ENCODE measurements at regions not wholly inside any gene's neighbourhood (a gene's known extent, or its start where the extent isn't known, plus 50 kb on each side); places are given as distances from the start of the nearest gene placed in this dataset.
"Not testable (repeated sequence)": the region's sequence is repeated elsewhere in the genome, so short reads cannot be mapped to it uniquely, and the experiment has no call there.

- Mint-ChIP-seq H3K4me3 (no peak overlapping the region), H3K9me3 (peaks cover 7% of the 10 kb centered on the region), H3K36me3 (ENCODE audit: low read depth) (no peaks in the 10 kb centered on the region), H3K4me1 (no peaks in the 10 kb centered on the region), H3K27ac (no peak overlapping the region), H3K27me3 (no peaks in the 10 kb centered on the region)
- CTCF ChIA-PET, result no interaction called here
- POLR2A ChIA-PET, result no interaction called here
- no peak for DNase-seq
Observed at GRCh38 chr7:153529651-153530165, 522.5 kb upstream of the DPP6 start.

GRCh38 chr7:153530441-153530840 lies 521.8 kb upstream of the DPP6 start:
- POLR2A ChIA-PET, result no interaction called here
- no peak overlapping the region for H3K4me3 Mint-ChIP-seq
- DNase-seq, result no peak
- H3K9me3 Mint-ChIP-seq, result peaks cover 9% of the 10 kb centered on the region
- no peaks in the 10 kb centered on the region for H3K27me3 Mint-ChIP-seq
- H3K4me1 Mint-ChIP-seq, result no peaks in the 10 kb centered on the region
- no peaks in the 10 kb centered on the region for H3K36me3 Mint-ChIP-seq (ENCODE audit: low read depth)
- H3K27ac Mint-ChIP-seq, result no peak overlapping the region
- CTCF ChIA-PET, result no interaction called here

GRCh38 chr7:153532326-153532725 lies 519.9 kb upstream of the DPP6 start:
- CTCF ChIA-PET, result no interaction called here

GRCh38 chr7:153537271-153537670 lies 514.9 kb upstream of the DPP6 start:
- CTCF ChIA-PET, result no interaction called here
- H3K27me3 Mint-ChIP-seq, result no peaks in the 10 kb centered on the region
- no peak overlapping the region for H3K4me3 Mint-ChIP-seq
- POLR2A ChIA-PET, result no interaction called here
- no peaks in the 10 kb centered on the region for H3K4me1 Mint-ChIP-seq
- no peak for DNase-seq
- no peaks in the 10 kb centered on the region for H3K36me3 Mint-ChIP-seq (ENCODE audit: low read depth)
- H3K9me3 Mint-ChIP-seq, result peaks cover 2% of the 10 kb centered on the region
- H3K27ac Mint-ChIP-seq, result no peak overlapping the region

More at GRCh38 chr7:153532326-153532725, 519.9 kb upstream of the DPP6 start:
- H3K27me3 Mint-ChIP-seq, result no peaks in the 10 kb centered on the region
- no peak overlapping the region for H3K4me3 Mint-ChIP-seq
- DNase-seq, result no peak
- H3K4me1 Mint-ChIP-seq, result no peaks in the 10 kb centered on the region
- POLR2A ChIA-PET, result no interaction called here
- peaks cover 9% of the 10 kb centered on the region for H3K9me3 Mint-ChIP-seq
- no peak overlapping the region for H3K27ac Mint-ChIP-seq
- H3K36me3 Mint-ChIP-seq (ENCODE audit: low read depth), result no peaks in the 10 kb centered on the region

- Mint-ChIP-seq H3K36me3 (ENCODE audit: low read depth) (no peaks in the 10 kb centered on the region), H3K27me3 (no peaks in the 10 kb centered on the region)
- CTCF ChIA-PET, result no interaction called here
Observed at GRCh38 chr7:153541903-153542302, 510.3 kb upstream of the DPP6 start.

GRCh38 chr7:153543232-153543631 lies 509.0 kb upstream of the DPP6 start:
- Mint-ChIP-seq H3K9me3 (no peaks in the 10 kb centered on the region), H3K4me1 (no peaks in the 10 kb centered on the region), H3K27ac (no peak overlapping the region), H3K27me3 (no peaks in the 10 kb centered on the region), H3K4me3 (no peak overlapping the region), H3K36me3 (ENCODE audit: low read depth) (no peaks in the 10 kb centered on the region)
- POLR2A ChIA-PET, result no interaction called here
- CTCF ChIA-PET, result no interaction called here
- DNase-seq, result no peak

More at GRCh38 chr7:153541903-153542302, 510.3 kb upstream of the DPP6 start:
- no peak overlapping the region for H3K4me3 Mint-ChIP-seq
- DNase-seq, result no peak
- H3K9me3 Mint-ChIP-seq, result no peaks in the 10 kb centered on the region
- POLR2A ChIA-PET, result no interaction called here
- H3K27ac Mint-ChIP-seq, result no peak overlapping the region
- H3K4me1 Mint-ChIP-seq, result no peaks in the 10 kb centered on the region

- H3K9me3 Mint-ChIP-seq, result peaks cover 5% of the 10 kb centered on the region
- no peaks in the 10 kb centered on the region for H3K27me3 Mint-ChIP-seq
- H3K27ac Mint-ChIP-seq, result no peak overlapping the region
- CTCF ChIA-PET, result no interaction called here
- POLR2A ChIA-PET, result no interaction called here
- no peaks in the 10 kb centered on the region for H3K36me3 Mint-ChIP-seq (ENCODE audit: low read depth)
- no peaks in the 10 kb centered on the region for H3K4me1 Mint-ChIP-seq
- no peak overlapping the region for H3K4me3 Mint-ChIP-seq
- no peak for DNase-seq
Observed at GRCh38 chr7:153550173-153550572, 502.0 kb upstream of the DPP6 start.

GRCh38 chr7:153564391-153564790 lies 487.8 kb upstream of the DPP6 start:
- Mint-ChIP-seq H3K4me3 (no peak overlapping the region), H3K27me3 (no peaks in the 10 kb centered on the region), H3K27ac (no peak overlapping the region), H3K9me3 (peaks cover 29% of the 10 kb centered on the region), H3K4me1 (no peaks in the 10 kb centered on the region), H3K36me3 (ENCODE audit: low read depth) (no peaks in the 10 kb centered on the region)
- ChIA-PET POLR2A (no interaction called here), CTCF (no interaction called here)
- DNase-seq, result no peak

GRCh38 chr7:153566324-153566723 lies 485.9 kb upstream of the DPP6 start:
- Mint-ChIP-seq H3K27ac (no peak overlapping the region), H3K27me3 (no peaks in the 10 kb centered on the region), H3K9me3 (peaks cover 36% of the 10 kb centered on the region), H3K4me1 (no peaks in the 10 kb centered on the region), H3K4me3 (no peak overlapping the region), H3K36me3 (ENCODE audit: low read depth) (no peaks in the 10 kb centered on the region)
- POLR2A ChIA-PET, result no interaction called here
- CTCF ChIA-PET, result no interaction called here
- no peak for DNase-seq

GRCh38 chr7:153567426-153567825 lies 484.8 kb upstream of the DPP6 start:
- ChIA-PET POLR2A (no interaction called here), CTCF (no interaction called here)
- Mint-ChIP-seq H3K9me3 (peaks cover 34% of the 10 kb centered on the region), H3K4me3 (no peak overlapping the region), H3K36me3 (ENCODE audit: low read depth) (no peaks in the 10 kb centered on the region), H3K27me3 (no peaks in the 10 kb centered on the region), H3K27ac (no peak overlapping the region), H3K4me1 (no peaks in the 10 kb centered on the region)
- no peak for DNase-seq

GRCh38 chr7:153569520-153569919 lies 482.7 kb upstream of the DPP6 start:
- H3K9me3 Mint-ChIP-seq, result peaks cover 39% of the 10 kb centered on the region
- H3K4me1 Mint-ChIP-seq; CTCF ChIA-PET; H3K4me3 Mint-ChIP-seq; H3K27ac Mint-ChIP-seq; H3K27me3 Mint-ChIP-seq; POLR2A ChIA-PET; H3K36me3 Mint-ChIP-seq (ENCODE audit: low read depth); DNase-seq: not testable (repeated sequence)

- Mint-ChIP-seq H3K27ac (no peak overlapping the region), H3K36me3 (ENCODE audit: low read depth) (no peaks in the 10 kb centered on the region), H3K4me1 (no peaks in the 10 kb centered on the region), H3K4me3 (no peak overlapping the region), H3K9me3 (peaks cover 24% of the 10 kb centered on the region), H3K27me3 (no peaks in the 10 kb centered on the region)
- DNase-seq, result no peak
- CTCF ChIA-PET, result no interaction called here
- POLR2A ChIA-PET, result no interaction called here
Observed at GRCh38 chr7:153576096-153576495, 476.1 kb upstream of the DPP6 start.

- Mint-ChIP-seq H3K27ac (no peak overlapping the region), H3K27me3 (no peaks in the 10 kb centered on the region), H3K9me3 (peaks cover 15% of the 10 kb centered on the region), H3K36me3 (ENCODE audit: low read depth) (no peaks in the 10 kb centered on the region), H3K4me1 (no peaks in the 10 kb centered on the region), H3K4me3 (no peak overlapping the region)
- ChIA-PET POLR2A (no interaction called here), CTCF (no interaction called here)
- DNase-seq, result no peak
Observed at GRCh38 chr7:153581419-153581818, 470.8 kb upstream of the DPP6 start.

- Mint-ChIP-seq H3K4me1 (no peaks in the 10 kb centered on the region), H3K27ac (no peak overlapping the region), H3K27me3 (no peaks in the 10 kb centered on the region), H3K36me3 (ENCODE audit: low read depth) (no peaks in the 10 kb centered on the region), H3K9me3 (peaks cover 9% of the 10 kb centered on the region), H3K4me3 (no peak overlapping the region)
- CTCF ChIA-PET, result no interaction called here
- DNase-seq, result no peak
- POLR2A ChIA-PET, result no interaction called here
Observed at GRCh38 chr7:153584132-153584531, 468.1 kb upstream of the DPP6 start.

GRCh38 chr7:153588586-153588985 lies 463.6 kb upstream of the DPP6 start:
- Mint-ChIP-seq H3K27ac (no peak overlapping the region), H3K4me3 (no peak overlapping the region), H3K36me3 (ENCODE audit: low read depth) (no peaks in the 10 kb centered on the region), H3K9me3 (peaks cover 10% of the 10 kb centered on the region), H3K4me1 (no peaks in the 10 kb centered on the region), H3K27me3 (no peaks in the 10 kb centered on the region)
- CTCF ChIA-PET, result no interaction called here
- POLR2A ChIA-PET, result no interaction called here
- DNase-seq, result no peak

All from activated CD4-positive, alpha-beta memory T cell treated with anti-CD3 and anti-CD28 coated beads, Interleukin-2, amount 10 ng/mL, durations not matched to agents 7 days and 5 days (primary cell).